HepG2 (cell line): ENCODE measurements at regions not wholly inside any gene's neighbourhood (a gene's known extent, or its start where the extent isn't known, plus 50 kb on each side); places are given as distances from the start of the nearest gene placed in this dataset.

ENCODE experiments used
- ARID4A ChIP-seq: sonication (generic); formaldehyde crosslinking; IDR thresholded peaks from 2 replicates; pipeline ENCODE4 v1.5.0; 2020; ENCODE audit warnings: mild to moderate bottlenecking, missing genetic modification reagents, borderline replicate concordance
- ASH2L ChIP-seq: fragments of 300-600, 200-600 bp; sonication (generic); IDR thresholded peaks from 2 replicates; pipeline ENCODE4 v1.7.0; 2017; ENCODE audit warnings: low read depth, mild to moderate bottlenecking, moderate library complexity, mixed read lengths, low read length; ENCODE audit not compliant: insufficient read length
- CBX5 ChIP-seq: sonication (generic); formaldehyde crosslinking; IDR thresholded peaks from 2 replicates; pipeline ENCODE4 v1.4.0; 2020; ENCODE audit warnings: missing genetic modification reagents, borderline replicate concordance
- GABPA ChIP-seq, 2 experiments: IDR thresholded peaks; 2 replicates each; pipeline ENCODE4 v1.6.1; 2011 to 2016; ENCODE audit warnings: low read depth in 2 of 2, low read length in 1 of 2, missing biosample characterization in 1 of 2, missing genetic modification characterization in 1 of 2
- HIVEP1 ChIP-seq: sonication (generic); formaldehyde crosslinking; IDR thresholded peaks from 2 replicates; pipeline ENCODE4 v1.4.0; 2020; ENCODE audit warnings: mild to moderate bottlenecking, missing genetic modification reagents
- JUNB ChIP-seq: sonication (generic); formaldehyde crosslinking; IDR thresholded peaks from 2 replicates; pipeline ENCODE4 v1.8.0; 2022; ENCODE audit warnings: missing genetic modification reagents, mild to moderate bottlenecking, borderline replicate concordance
- NFE2L1 ChIP-seq: sonication (generic); formaldehyde crosslinking; IDR thresholded peaks from 2 replicates; pipeline ENCODE4 v1.4.0; 2020; ENCODE audit warnings: missing genetic modification reagents, mild to moderate bottlenecking, borderline replicate concordance
- PPARG ChIP-seq: conservative IDR thresholded peaks from 2 replicates; pipeline ENCODE4 v1.6.1; 2016; ENCODE audit warnings: missing biosample characterization, missing genetic modification reagents
- RAD21 ChIP-seq: fragments of 450-650 bp; formaldehyde crosslinking; IDR thresholded peaks from 2 replicates; pipeline ENCODE4 v1.5.0; 2020; ENCODE audit warnings: mild to moderate bottlenecking
- SNAI1 ChIP-seq: sonication (generic); formaldehyde crosslinking; IDR thresholded peaks from 2 replicates; pipeline ENCODE4 v1.5.0; 2020; ENCODE audit warnings: mild to moderate bottlenecking, missing genetic modification reagents, borderline replicate concordance
- ZEB1 ChIP-seq: IDR thresholded peaks from 2 replicates; pipeline ENCODE4 v1.6.1; 2012; ENCODE audit warnings: mild to moderate bottlenecking, low read depth, inconsistent platforms; ENCODE audit not compliant: insufficient replicate concordance
- ZFP62 ChIP-seq: sonication (generic); formaldehyde crosslinking; IDR thresholded peaks from 2 replicates; pipeline ENCODE4 v1.4.0; 2020; ENCODE audit warnings: missing genetic modification reagents
- ZNF180 ChIP-seq: sonication (generic); formaldehyde crosslinking; IDR thresholded peaks from 2 replicates; pipeline ENCODE4 v1.4.0; 2020; ENCODE audit warnings: low read depth, missing genetic modification reagents, borderline replicate concordance
- ZNF33A ChIP-seq: sonication (generic); formaldehyde crosslinking; IDR thresholded peaks from 2 replicates; pipeline ENCODE4 v1.5.1; 2020; ENCODE audit warnings: missing genetic modification reagents, mild to moderate bottlenecking, moderate library complexity, borderline replicate concordance
- ZNF556 ChIP-seq: sonication (generic); formaldehyde crosslinking; IDR thresholded peaks from 2 replicates; pipeline ENCODE4 v1.4.0; 2020; ENCODE audit warnings: mild to moderate bottlenecking, missing genetic modification reagents, borderline replicate concordance
- ZNF570 ChIP-seq: sonication (generic); formaldehyde crosslinking; IDR thresholded peaks from 2 replicates; pipeline ENCODE4 v1.4.0; 2020; ENCODE audit warnings: mild to moderate bottlenecking, missing genetic modification reagents, borderline replicate concordance
- ZSCAN30 ChIP-seq: sonication (generic); formaldehyde crosslinking; IDR thresholded peaks from 2 replicates; pipeline ENCODE4 v1.5.0; 2020; ENCODE audit warnings: mild to moderate bottlenecking, missing genetic modification reagents
- TF ChIP-seq, protein P1 (sequence below): sonication (generic); formaldehyde crosslinking; IDR thresholded peaks from 2 replicates; pipeline ENCODE4 v1.5.0; 2020; ENCODE audit warnings: missing genetic modification reagents
- TF ChIP-seq, protein P2 (sequence below): sonication (generic); formaldehyde crosslinking; IDR thresholded peaks from 2 replicates; pipeline ENCODE4 v1.5.0; 2020; ENCODE audit warnings: mild to moderate bottlenecking, low read depth, missing genetic modification reagents, borderline replicate concordance
- TF ChIP-seq, protein P3 (sequence below): sonication (generic); formaldehyde crosslinking; IDR thresholded peaks from 2 replicates; pipeline ENCODE4 v1.5.0; 2020; ENCODE audit warnings: mild to moderate bottlenecking, missing genetic modification reagents

GRCh38 chr17:72338847-72339790 is 218.3 kb downstream of the SOX9 start (continued):
- TF ChIP-seq ARID4A (CRISPR knock-in tag) (no peak), GABPA (IDR thresholded peaks at IDR 0.05; ENCODE audit: low read depth, low read length) (no peak), GABPA (CRISPR knock-in tag; IDR thresholded peaks at IDR 0.05; ENCODE audit: low read depth) (peak; percentile 59; the same call in 1 of the 2 replicates), SNAI1 (0 out of 2 replicates have a peak, but pooled peaks have one; percentile 66), ASH2L (peak; percentile 98), CBX5 (CRISPR knock-in tag) (peak; percentile 41; the same call in 1 of the 2 replicates), ZNF33A (CRISPR knock-in tag) (no peak), JUNB (no peak; the same call in 1 of the 2 replicates), ZNF570 (CRISPR knock-in tag) (no peak), ZNF180 (CRISPR knock-in tag) (no peak), ZFP62 (CRISPR knock-in tag) (no peak), ZSCAN30 (CRISPR knock-in tag) (no peak), HIVEP1 (no peak; the same call in 1 of the 2 replicates), PPARG (CRISPR knock-in tag) (peak; percentile 67; the same call in 1 of the 2 replicates), RAD21 (no peak), NFE2L1 (CRISPR knock-in tag) (no peak), ZEB1 (peak; percentile 26), ZNF556 (CRISPR knock-in tag) (peak; percentile 56; the same call in 1 of the 2 replicates)
- TF ChIP-seq, protein P1, sequence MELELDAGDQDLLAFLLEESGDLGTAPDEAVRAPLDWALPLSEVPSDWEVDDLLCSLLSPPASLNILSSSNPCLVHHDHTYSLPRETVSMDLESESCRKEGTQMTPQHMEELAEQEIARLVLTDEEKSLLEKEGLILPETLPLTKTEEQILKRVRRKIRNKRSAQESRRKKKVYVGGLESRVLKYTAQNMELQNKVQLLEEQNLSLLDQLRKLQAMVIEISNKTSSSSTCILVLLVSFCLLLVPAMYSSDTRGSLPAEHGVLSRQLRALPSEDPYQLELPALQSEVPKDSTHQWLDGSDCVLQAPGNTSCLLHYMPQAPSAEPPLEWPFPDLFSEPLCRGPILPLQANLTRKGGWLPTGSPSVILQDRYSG = no peak
- TF ChIP-seq, protein P2, sequence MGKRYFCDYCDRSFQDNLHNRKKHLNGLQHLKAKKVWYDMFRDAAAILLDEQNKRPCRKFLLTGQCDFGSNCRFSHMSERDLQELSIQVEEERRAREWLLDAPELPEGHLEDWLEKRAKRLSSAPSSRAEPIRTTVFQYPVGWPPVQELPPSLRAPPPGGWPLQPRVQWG (CRISPR knock-in tag) = no peak
- TF ChIP-seq, protein P3, sequence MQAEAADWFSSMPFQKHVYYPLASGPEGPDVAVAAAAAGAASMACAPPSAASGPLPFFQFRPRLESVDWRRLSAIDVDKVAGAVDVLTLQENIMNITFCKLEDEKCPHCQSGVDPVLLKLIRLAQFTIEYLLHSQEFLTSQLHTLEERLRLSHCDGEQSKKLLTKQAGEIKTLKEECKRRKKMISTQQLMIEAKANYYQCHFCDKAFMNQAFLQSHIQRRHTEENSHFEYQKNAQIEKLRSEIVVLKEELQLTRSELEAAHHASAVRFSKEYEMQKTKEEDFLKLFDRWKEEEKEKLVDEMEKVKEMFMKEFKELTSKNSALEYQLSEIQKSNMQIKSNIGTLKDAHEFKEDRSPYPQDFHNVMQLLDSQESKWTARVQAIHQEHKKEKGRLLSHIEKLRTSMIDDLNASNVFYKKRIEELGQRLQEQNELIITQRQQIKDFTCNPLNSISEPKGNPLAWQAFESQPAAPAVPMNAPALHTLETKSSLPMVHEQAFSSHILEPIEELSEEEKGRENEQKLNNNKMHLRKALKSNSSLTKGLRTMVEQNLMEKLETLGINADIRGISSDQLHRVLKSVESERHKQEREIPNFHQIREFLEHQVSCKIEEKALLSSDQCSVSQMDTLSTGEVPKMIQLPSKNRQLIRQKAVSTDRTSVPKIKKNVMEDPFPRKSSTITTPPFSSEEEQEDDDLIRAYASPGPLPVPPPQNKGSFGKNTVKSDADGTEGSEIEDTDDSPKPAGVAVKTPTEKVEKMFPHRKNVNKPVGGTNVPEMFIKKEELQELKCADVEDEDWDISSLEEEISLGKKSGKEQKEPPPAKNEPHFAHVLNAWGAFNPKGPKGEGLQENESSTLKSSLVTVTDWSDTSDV = no peak
